Loucy (cell line): ENCODE measurements at regions not wholly inside any gene's neighbourhood (a gene's known extent, or its start where the extent isn't known, plus 50 kb on each side); places are given as distances from the start of the nearest gene placed in this dataset.

Source experiments
- CTCF ChIP-seq: fragments of 200-600 bp; sonication (generic); conservative IDR thresholded peaks from 2 replicates; pipeline ENCODE4 v1.5.1; 2014; ENCODE audit warnings: mild to moderate bottlenecking, antibody characterized with exemption, low read length
- EZH2phosphoT487 ChIP-seq: fragments of 200-600 bp; IDR thresholded peaks from 2 replicates; pipeline ENCODE4 v1.6.1; 2018; ENCODE audit warnings: antibody characterized with exemption, mild to moderate bottlenecking, moderate library complexity, borderline replicate concordance

GRCh38 chr5:124664287-124664686, 82.2 kb downstream of the ZNF608 start:
- TF ChIP-seq CTCF: no peak
- TF ChIP-seq EZH2phosphoT487: no peak
